ENCODE measurements at regions not wholly inside any gene's neighbourhood (a gene's known extent, or its start where the extent isn't known, plus 50 kb on each side); places are given as distances from the start of the nearest gene placed in this dataset.
A peak's percentile ranks its signal among the peaks of the same experiment; 100 is the strongest.

GRCh38 chr5:111952555-111952954 lies 195.6 kb upstream of the NREP start:
- DNase-seq (ENCODE audit: extremely low spot score, insufficient read length, low read depth), result no peak
- FAIRE-seq, result no peak

GRCh38 chr5:111950660-111951059 lies 193.7 kb upstream of the NREP start:
- DNase-seq (ENCODE audit: extremely low spot score, insufficient read length, low read depth) (no peak), FAIRE-seq (no peak)

- no peak for FAIRE-seq
Measured at GRCh38 chr5:111948092-111948841, 191.3 kb upstream of the NREP start.

GRCh38 chr5:111946556-111946955 lies 189.6 kb upstream of the NREP start:
- FAIRE-seq, result no peak

More at GRCh38 chr5:111948092-111948841, 191.3 kb upstream of the NREP start:
- no peak for DNase-seq (ENCODE audit: extremely low spot score, insufficient read length, low read depth)

GRCh38 chr5:111945535-111945934 lies 188.5 kb upstream of the NREP start:
- DNase-seq (ENCODE audit: extremely low spot score, insufficient read length, low read depth) (no peak), FAIRE-seq (peak; percentile 18)

More at GRCh38 chr5:111946556-111946955, 189.6 kb upstream of the NREP start:
- no peak for DNase-seq (ENCODE audit: extremely low spot score, insufficient read length, low read depth)

- no peak for DNase-seq (ENCODE audit: extremely low spot score, insufficient read length, low read depth)
- no peak for FAIRE-seq
Measured at GRCh38 chr5:111942661-111943401, 185.8 kb upstream of the NREP start.

GRCh38 chr5:111942201-111942600 lies 185.2 kb upstream of the NREP start:
- DNase-seq (ENCODE audit: extremely low spot score, insufficient read length, low read depth) (no peak), FAIRE-seq (no peak)

GRCh38 chr5:111937094-111937493 lies 180.1 kb upstream of the NREP start:
- no peak for DNase-seq (ENCODE audit: extremely low spot score, insufficient read length, low read depth)
- no peak for FAIRE-seq

GRCh38 chr5:111935835-111936234 lies 178.8 kb upstream of the NREP start:
- FAIRE-seq (no peak), DNase-seq (ENCODE audit: extremely low spot score, insufficient read length, low read depth) (no peak)

- no peak for FAIRE-seq
Measured at GRCh38 chr5:111935009-111935408, 178.0 kb upstream of the NREP start.

GRCh38 chr5:111934511-111934910 lies 177.5 kb upstream of the NREP start:
- no peak for DNase-seq (ENCODE audit: extremely low spot score, insufficient read length, low read depth)
- FAIRE-seq, result no peak

More at GRCh38 chr5:111935009-111935408, 178.0 kb upstream of the NREP start:
- no peak for DNase-seq (ENCODE audit: extremely low spot score, insufficient read length, low read depth)

- DNase-seq (ENCODE audit: extremely low spot score, insufficient read length, low read depth) (no peak), FAIRE-seq (no peak)
Measured at GRCh38 chr5:111933086-111933485, 176.1 kb upstream of the NREP start.

- DNase-seq (ENCODE audit: extremely low spot score, insufficient read length, low read depth), result no peak
- FAIRE-seq, result no peak
Measured at GRCh38 chr5:111932628-111933027, 175.6 kb upstream of the NREP start.

- FAIRE-seq, result no peak
Measured at GRCh38 chr5:111932199-111932598, 175.2 kb upstream of the NREP start.

GRCh38 chr5:111931655-111932054 lies 174.7 kb upstream of the NREP start:
- DNase-seq (ENCODE audit: extremely low spot score, insufficient read length, low read depth) (no peak), FAIRE-seq (no peak)

More at GRCh38 chr5:111932199-111932598, 175.2 kb upstream of the NREP start:
- no peak for DNase-seq (ENCODE audit: extremely low spot score, insufficient read length, low read depth)

- FAIRE-seq (no peak), DNase-seq (ENCODE audit: extremely low spot score, insufficient read length, low read depth) (no peak)
Measured at GRCh38 chr5:111930905-111931461, 174.0 kb upstream of the NREP start.

GRCh38 chr5:111930449-111930848 lies 173.5 kb upstream of the NREP start:
- FAIRE-seq, result no peak

GRCh38 chr5:111929867-111930266 lies 172.9 kb upstream of the NREP start:
- no peak for DNase-seq (ENCODE audit: extremely low spot score, insufficient read length, low read depth)

More at GRCh38 chr5:111930449-111930848, 173.5 kb upstream of the NREP start:
- no peak for DNase-seq (ENCODE audit: extremely low spot score, insufficient read length, low read depth)

GRCh38 chr5:111929261-111929660 lies 172.3 kb upstream of the NREP start:
- FAIRE-seq (no peak), DNase-seq (ENCODE audit: extremely low spot score, insufficient read length, low read depth) (no peak)

More at GRCh38 chr5:111929867-111930266, 172.9 kb upstream of the NREP start:
- FAIRE-seq, result no peak

GRCh38 chr5:111928511-111928910 lies 171.5 kb upstream of the NREP start:
- DNase-seq (ENCODE audit: extremely low spot score, insufficient read length, low read depth) (no peak), FAIRE-seq (no peak)

- DNase-seq (ENCODE audit: extremely low spot score, insufficient read length, low read depth) (no peak), FAIRE-seq (no peak)
Measured at GRCh38 chr5:111927191-111927590, 170.2 kb upstream of the NREP start.
